DOHH2 (cell line): ENCODE measurements at regions not wholly inside any gene's neighbourhood (a gene's known extent, or its start where the extent isn't known, plus 50 kb on each side); places are given as distances from the start of the nearest gene placed in this dataset.

Experiments
- H3F3A ChIP-seq: fragments of 200-600 bp; sonication (generic), shearing (Covaris generic); 2 replicates; pipeline ENCODE4 v1.6.0; 2016; ENCODE audit warnings: antibody characterized with exemption, mild to moderate bottlenecking; ENCODE audit not compliant: control insufficient read depth, insufficient read depth
- H3K27ac ChIP-seq: fragments of 200-600 bp; sonication (generic); 2 replicates; pipeline ENCODE4 v1.5.1; 2014; ENCODE audit warnings: low read depth, mild to moderate bottlenecking, low read length, moderate library complexity
- H3K27me3 ChIP-seq: fragments of 200-600 bp; sonication (generic); 2 replicates; pipeline ENCODE4 v1.6.1; 2014; ENCODE audit warnings: mild to moderate bottlenecking, low read length, mixed read lengths; ENCODE audit not compliant: control insufficient read depth
- H3K36me3 ChIP-seq: fragments of 200-600 bp; sonication (generic); 2 replicates; pipeline ENCODE4 v1.6.1; 2014; ENCODE audit warnings: mild to moderate bottlenecking, low read length, moderate library complexity, mixed read lengths; ENCODE audit not compliant: control insufficient read depth
- H3K4me1 ChIP-seq: fragments of 200-600 bp; sonication (generic); 2 replicates; pipeline ENCODE4 v1.6.1; 2014; ENCODE audit warnings: mild to moderate bottlenecking, low read length, mixed read lengths; ENCODE audit not compliant: control insufficient read depth
- H3K4me2 ChIP-seq: fragments of 200-600 bp; sonication (generic); 2 replicates; pipeline ENCODE4 v1.6.0; 2014; ENCODE audit warnings: mild to moderate bottlenecking, low read length, moderate library complexity
- H3K4me3 ChIP-seq: fragments of 200-600 bp; sonication (generic); 2 replicates; pipeline ENCODE4 v1.5.1; 2014; ENCODE audit warnings: mild to moderate bottlenecking, low read length, mixed read lengths
- H3K79me2 ChIP-seq: fragments of 200-600 bp; sonication (generic); 2 replicates; pipeline ENCODE4 v1.6.1; 2014; ENCODE audit warnings: mild to moderate bottlenecking, low read length, mixed read lengths; ENCODE audit not compliant: control insufficient read depth
- H3K9me2 ChIP-seq: fragments of 200-600 bp; sonication (generic); replicated peaks from 2 replicates; pipeline ENCODE4 v1.6.1; 2014; ENCODE audit warnings: mild to moderate bottlenecking, low read length, mixed read lengths; ENCODE audit not compliant: control insufficient read depth
- H3K9me3 ChIP-seq: fragments of 200-600 bp; sonication (generic); 2 replicates; pipeline ENCODE4 v1.6.1; 2014; ENCODE audit warnings: antibody characterized with exemption, low read length, mixed read lengths; ENCODE audit not compliant: control insufficient read depth, insufficient read depth
- H4K20me1 ChIP-seq: fragments of 200-600 bp; sonication (generic); 2 replicates; pipeline ENCODE4 v1.6.0; 2014; ENCODE audit warnings: low read depth, mild to moderate bottlenecking, antibody characterized with exemption, low read length, moderate library complexity; ENCODE audit not compliant: control insufficient read depth, insufficient read depth
- EZH2phosphoT487 ChIP-seq: fragments of 200-600 bp; sonication (generic); IDR thresholded peaks from 2 replicates; pipeline ENCODE4 v1.6.1; 2017; ENCODE audit warnings: borderline replicate concordance, mild to moderate bottlenecking, antibody characterized with exemption, low read length, moderate library complexity, mixed read lengths
- TF ChIP-seq, protein P1 (sequence below): fragments of 200-600 bp; sonication (generic); IDR thresholded peaks from one replicate; pipeline ENCODE4 v1.5.1; 2014; ENCODE audit warnings: antibody characterized with exemption, mild to moderate bottlenecking, low read depth, low read length; ENCODE audit not compliant: poor library complexity, severe bottlenecking

GRCh38 chr6:37580176-37580955 lies 80.7 kb upstream of the CCDC167 start:
- Histone ChIP-seq H3K9me3 (no peaks in the 10 kb centered on the region), H3K9me2 (no peaks in the 10 kb centered on the region), H3K79me2 (no peaks in the 10 kb centered on the region), H3K27me3 (peaks cover 16% of the 10 kb centered on the region; the same call in 1 of the 2 replicates), H3K36me3 (no peaks in the 10 kb centered on the region), H3K27ac (no peak overlapping the region), H3K4me1 (no peaks in the 10 kb centered on the region), H3K4me3 (no peak overlapping the region), H4K20me1 (no peaks in the 10 kb centered on the region), H3K4me2 (no peak overlapping the region), H3F3A (no peaks in the 10 kb centered on the region)
- TF ChIP-seq, protein P1, sequence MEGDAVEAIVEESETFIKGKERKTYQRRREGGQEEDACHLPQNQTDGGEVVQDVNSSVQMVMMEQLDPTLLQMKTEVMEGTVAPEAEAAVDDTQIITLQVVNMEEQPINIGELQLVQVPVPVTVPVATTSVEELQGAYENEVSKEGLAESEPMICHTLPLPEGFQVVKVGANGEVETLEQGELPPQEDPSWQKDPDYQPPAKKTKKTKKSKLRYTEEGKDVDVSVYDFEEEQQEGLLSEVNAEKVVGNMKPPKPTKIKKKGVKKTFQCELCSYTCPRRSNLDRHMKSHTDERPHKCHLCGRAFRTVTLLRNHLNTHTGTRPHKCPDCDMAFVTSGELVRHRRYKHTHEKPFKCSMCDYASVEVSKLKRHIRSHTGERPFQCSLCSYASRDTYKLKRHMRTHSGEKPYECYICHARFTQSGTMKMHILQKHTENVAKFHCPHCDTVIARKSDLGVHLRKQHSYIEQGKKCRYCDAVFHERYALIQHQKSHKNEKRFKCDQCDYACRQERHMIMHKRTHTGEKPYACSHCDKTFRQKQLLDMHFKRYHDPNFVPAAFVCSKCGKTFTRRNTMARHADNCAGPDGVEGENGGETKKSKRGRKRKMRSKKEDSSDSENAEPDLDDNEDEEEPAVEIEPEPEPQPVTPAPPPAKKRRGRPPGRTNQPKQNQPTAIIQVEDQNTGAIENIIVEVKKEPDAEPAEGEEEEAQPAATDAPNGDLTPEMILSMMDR, result no peak
- TF ChIP-seq EZH2phosphoT487, result no peak

DNA sequence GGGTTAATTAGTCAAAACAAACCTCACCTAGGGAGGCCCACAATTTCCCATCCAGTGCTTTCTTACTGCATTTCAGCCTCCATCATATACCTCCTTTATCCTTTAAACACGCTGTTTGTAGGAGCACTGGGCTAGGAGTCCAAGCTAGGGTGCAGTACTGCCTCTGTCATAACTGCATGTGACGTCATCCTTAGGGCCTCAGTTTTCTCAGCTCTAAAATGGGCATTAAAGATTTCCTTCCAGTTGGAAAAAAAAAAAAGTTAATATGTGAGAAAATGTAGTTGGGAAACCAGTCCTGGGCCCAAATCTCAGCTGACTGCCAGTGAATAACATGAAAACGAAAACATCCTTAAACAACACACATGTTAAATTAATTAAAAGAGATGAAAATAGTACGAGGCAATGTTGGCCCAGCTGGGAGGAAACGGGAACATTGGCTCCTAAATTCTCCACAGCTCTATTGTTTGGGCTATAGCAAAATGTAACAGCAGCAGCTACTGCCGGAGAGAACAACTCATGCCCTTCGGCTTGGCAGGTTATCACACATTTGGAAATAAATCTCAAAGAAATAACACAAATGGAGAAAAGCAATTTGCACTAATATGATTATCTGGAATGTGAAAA lies 79.9 kb upstream of the CCDC167 start:
- Histone ChIP-seq H3K27ac (no peak overlapping the region), H3F3A (no peaks in the 10 kb centered on the region), H3K4me1 (no peaks in the 10 kb centered on the region), H3K27me3 (peaks cover 14% of the 10 kb centered on the region; the same call in 1 of the 2 replicates), H3K79me2 (no peaks in the 10 kb centered on the region), H3K4me3 (no peak overlapping the region), H3K9me2 (no peaks in the 10 kb centered on the region), H3K36me3 (no peaks in the 10 kb centered on the region), H3K9me3 (no peaks in the 10 kb centered on the region), H4K20me1 (no peaks in the 10 kb centered on the region), H3K4me2 (no peak overlapping the region)
- TF ChIP-seq, protein P1, result no peak
- TF ChIP-seq EZH2phosphoT487, result no peak

- Histone ChIP-seq H3F3A (no peaks in the 10 kb centered on the region), H4K20me1 (no peaks in the 10 kb centered on the region), H3K79me2 (no peaks in the 10 kb centered on the region), H3K9me3 (no peaks in the 10 kb centered on the region), H3K9me2 (no peaks in the 10 kb centered on the region), H3K36me3 (no peaks in the 10 kb centered on the region), H3K4me1 (no peaks in the 10 kb centered on the region), H3K4me3 (no peak overlapping the region), H3K27ac (no peak overlapping the region), H3K4me2 (no peak overlapping the region), H3K27me3 (peaks cover 6% of the 10 kb centered on the region; the same call in 1 of the 2 replicates)
- TF ChIP-seq, protein P1, result no peak
- TF ChIP-seq EZH2phosphoT487, result no peak
These were observed 78.4 kb upstream of the CCDC167 start for GRCh38 chr6:37578104-37578503.
